ENCODE measurements at regions not wholly inside any gene's neighbourhood (a gene's known extent, or its start where the extent isn't known, plus 50 kb on each side); places are given as distances from the start of the nearest gene placed in this dataset.

- no peak for DNase-seq (ENCODE audit: low spot score)
- WGBS = 94% methylated on average over 16 of the region's 16 CpGs
- Histone ChIP-seq H3K9me3 (no peaks in the 10 kb centered on the region), H3K27ac (no peak overlapping the region), H3K4me1 (replicated peaks) (no peaks in the 10 kb centered on the region), H3K36me3 (no peaks in the 10 kb centered on the region), H3K4me3 (no peak overlapping the region), H3K27me3 (replicated peaks; ENCODE audit: insufficient read depth) (no peaks in the 10 kb centered on the region)
- TF ChIP-seq POLR2A (IDR thresholded peaks at IDR 0.05) (no peak), CTCF (IDR thresholded peaks at IDR 0.05) (no peak), POLR2AphosphoS5 (IDR thresholded peaks at IDR 0.05) (no peak)
- intact Hi-C loops (cut with DNase I) = no loop called here
These were observed 119.6 kb upstream of the DIO3 start for GRCh38 chr14:101441710-101442109.

- no peak for DNase-seq (ENCODE audit: low spot score)
- TF ChIP-seq POLR2AphosphoS5 (IDR thresholded peaks at IDR 0.05) (no peak), CTCF (IDR thresholded peaks at IDR 0.05) (no peak), POLR2A (IDR thresholded peaks at IDR 0.05) (no peak)
- H3K4me1 ChIP-seq (replicated peaks) = no peaks in the 10 kb centered on the region
- no peak overlapping the region for H3K27ac ChIP-seq
- H3K4me3 ChIP-seq = no peak overlapping the region
- intact Hi-C loops (cut with DNase I) = no loop called here
- WGBS = 85% methylated on average over 21 of the region's 21 CpGs
- H3K27me3 ChIP-seq (replicated peaks; ENCODE audit: insufficient read depth) = no peaks in the 10 kb centered on the region
- H3K9me3 ChIP-seq = no peaks in the 10 kb centered on the region
- H3K36me3 ChIP-seq = no peaks in the 10 kb centered on the region
These were observed 118.8 kb upstream of the DIO3 start for GRCh38 chr14:101442451-101442850.

GRCh38 chr14:101444116-101444515 is 117.2 kb upstream of the DIO3 start:
- Histone ChIP-seq H3K36me3 (no peaks in the 10 kb centered on the region), H3K4me1 (replicated peaks) (no peaks in the 10 kb centered on the region), H3K27ac (no peak overlapping the region), H3K27me3 (replicated peaks; ENCODE audit: insufficient read depth) (no peaks in the 10 kb centered on the region), H3K4me3 (no peak overlapping the region), H3K9me3 (no peaks in the 10 kb centered on the region)
- TF ChIP-seq POLR2AphosphoS5 (IDR thresholded peaks at IDR 0.05) (no peak), POLR2A (IDR thresholded peaks at IDR 0.05) (no peak), CTCF (IDR thresholded peaks at IDR 0.05) (no peak)
- no peak for DNase-seq (ENCODE audit: low spot score)
- intact Hi-C loops (cut with DNase I) = no loop called here
- 72% methylated on average over 7 of the region's 7 CpGs for WGBS

GRCh38 chr14:101445278-101445677 is 116.0 kb upstream of the DIO3 start:
- Histone ChIP-seq H3K4me3 (no peak overlapping the region), H3K27me3 (replicated peaks; ENCODE audit: insufficient read depth) (no peaks in the 10 kb centered on the region), H3K27ac (no peak overlapping the region), H3K4me1 (replicated peaks) (no peaks in the 10 kb centered on the region), H3K36me3 (no peaks in the 10 kb centered on the region), H3K9me3 (no peaks in the 10 kb centered on the region)
- 89% methylated on average over 4 of the region's 4 CpGs for WGBS
- intact Hi-C loops (cut with DNase I) = no loop called here
- TF ChIP-seq CTCF (IDR thresholded peaks at IDR 0.05) (no peak), POLR2A (IDR thresholded peaks at IDR 0.05) (no peak), POLR2AphosphoS5 (IDR thresholded peaks at IDR 0.05) (no peak)
- DNase-seq (ENCODE audit: low spot score) = no peak

GRCh38 chr14:101446387-101446969 is 114.8 kb upstream of the DIO3 start:
- Histone ChIP-seq H3K27ac (no peak overlapping the region), H3K4me3 (no peak overlapping the region), H3K36me3 (no peaks in the 10 kb centered on the region), H3K9me3 (no peaks in the 10 kb centered on the region), H3K27me3 (replicated peaks; ENCODE audit: insufficient read depth) (no peaks in the 10 kb centered on the region), H3K4me1 (replicated peaks) (no peaks in the 10 kb centered on the region)
- intact Hi-C loops (cut with DNase I) = no loop called here
- no peak for DNase-seq (ENCODE audit: low spot score)
- WGBS = 60% methylated on average over 10 of the region's 10 CpGs
- no peak for TF ChIP-seq CTCF (IDR thresholded peaks at IDR 0.05)
- no peak for TF ChIP-seq POLR2A (IDR thresholded peaks at IDR 0.05)
- TF ChIP-seq POLR2AphosphoS5 (IDR thresholded peaks at IDR 0.05) = no peak

All from prostate gland (tissue), 2 donors.